NCI-H2081 (cell line): ENCODE measurements at regions not wholly inside any gene's neighbourhood (a gene's known extent, or its start where the extent isn't known, plus 50 kb on each side); places are given as distances from the start of the nearest gene placed in this dataset.

ENCODE experiments used
- DNase-seq, 2 experiments: peaks; one replicate each; lab custom pipeline; 2025; lab: John Stamatoyannopoulos, UW

GRCh38 chr11:98871690-98872089, 149.1 kb upstream of the CNTN5 start:
- DNase-seq: no peak

DNA sequence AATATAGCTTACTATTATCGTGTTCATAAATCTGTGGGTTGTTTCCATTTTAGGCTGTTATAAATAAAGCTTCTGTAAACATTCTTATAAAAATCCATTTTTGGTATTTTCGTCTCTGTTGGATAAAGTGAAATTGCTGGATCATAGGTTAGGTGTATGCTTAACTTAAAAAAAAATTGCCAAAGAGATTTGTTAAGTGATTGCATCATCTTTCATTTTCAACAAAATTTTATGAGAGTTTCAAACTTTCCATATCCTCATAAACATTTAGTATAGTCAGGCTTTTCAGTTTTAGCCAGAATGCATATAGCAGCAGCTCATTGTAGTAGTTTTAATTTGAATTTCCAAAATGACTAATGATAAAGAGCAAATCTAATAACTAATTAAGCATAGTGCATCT, 146.7 kb upstream of the CNTN5 start:
- DNase-seq: no peak

DNA sequence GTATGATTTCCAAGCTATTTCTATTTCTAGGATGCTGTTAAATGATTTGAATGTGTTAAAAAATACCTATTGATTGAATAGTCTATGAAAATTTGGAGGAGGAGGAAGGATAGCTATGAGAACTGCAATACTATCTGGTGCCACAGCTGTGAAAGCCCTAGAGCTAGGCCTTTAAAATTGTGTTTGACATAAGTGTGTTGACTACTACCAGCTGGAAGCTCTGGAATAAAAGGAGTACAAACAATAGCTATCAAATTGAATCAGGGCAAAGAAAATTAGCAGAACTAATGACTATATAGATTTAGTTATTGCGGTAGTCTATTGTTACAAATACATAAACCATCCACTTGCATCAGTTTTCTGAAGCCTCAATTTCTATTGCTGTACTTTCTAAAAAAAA, 124.8 kb upstream of the CNTN5 start:
- DNase-seq: peak; percentile 46 to 88

- DNase-seq: peak in 1 of 2 experiments; percentile 3
These were observed 79.8 kb upstream of the CNTN5 start for GRCh38 chr11:98940913-98941312.

GRCh38 chr11:98944461-98944860, 76.3 kb upstream of the CNTN5 start:
- no peak for DNase-seq

GRCh38 chr11:98952107-98952506, 68.6 kb upstream of the CNTN5 start:
- no peak for DNase-seq

- DNase-seq: no peak
These were observed 65.2 kb upstream of the CNTN5 start for GRCh38 chr11:98955551-98955950.

DNA sequence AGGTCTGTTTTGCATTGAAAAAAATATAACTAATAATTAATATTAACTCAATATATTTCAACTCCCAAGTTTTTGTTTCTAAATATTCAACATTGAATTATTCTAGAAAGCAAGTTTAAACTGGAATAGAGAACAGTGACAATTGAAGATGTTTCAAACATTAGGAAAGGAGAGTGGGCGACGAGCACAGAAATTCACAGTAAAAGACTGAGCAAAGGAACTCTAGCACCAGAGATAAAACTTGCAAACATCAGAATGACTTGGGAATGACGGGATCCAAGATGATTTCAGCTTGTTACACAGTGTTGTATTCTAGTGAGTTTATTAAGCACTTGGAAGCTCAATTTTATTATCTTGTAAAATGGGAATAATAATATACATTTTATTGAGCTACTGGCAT, 56.6 kb upstream of the CNTN5 start:
- no peak for DNase-seq

DNA sequence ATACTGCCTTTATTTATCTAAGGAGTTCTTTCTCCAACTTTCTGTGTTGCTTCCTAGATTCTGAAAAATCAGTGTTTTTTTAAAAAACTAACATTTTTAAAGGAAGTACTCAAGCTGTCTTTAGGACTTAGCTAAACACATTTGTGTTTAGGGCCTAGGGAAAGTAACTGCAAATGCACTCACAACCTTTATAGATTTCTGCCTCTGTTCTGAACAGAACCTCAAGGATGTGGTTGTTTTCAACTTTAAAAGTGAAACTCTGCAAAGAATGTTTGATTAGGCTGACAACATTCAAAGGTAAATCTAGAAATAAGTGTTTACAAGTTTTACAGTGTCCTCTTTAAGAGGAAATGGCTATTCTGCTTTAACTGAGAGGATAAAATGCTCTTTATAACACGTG, 55.4 kb upstream of the CNTN5 start:
- DNase-seq: no peak

DNA sequence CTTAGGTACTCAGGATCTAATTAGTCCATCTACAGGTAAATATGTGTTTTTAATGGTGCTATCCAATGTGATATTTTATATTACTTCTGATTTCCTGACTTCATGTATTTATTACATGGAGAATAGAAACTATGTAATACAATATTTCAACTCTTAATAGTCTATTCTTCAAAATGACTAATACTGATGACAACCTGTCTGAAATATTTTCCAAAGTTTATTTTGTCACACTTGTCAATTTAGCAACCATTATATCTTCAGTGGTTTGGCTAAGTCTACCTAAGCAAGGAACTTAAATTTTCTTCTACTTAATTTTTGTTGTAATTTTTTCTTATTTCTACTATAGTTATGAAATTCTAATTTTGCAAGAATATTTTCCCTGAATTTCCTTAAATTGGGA, 55.0 kb upstream of the CNTN5 start:
- no peak for DNase-seq

GRCh38 chr11:98967005-98967404, 53.7 kb upstream of the CNTN5 start:
- DNase-seq: no peak
